A673 (cell line): ENCODE measurements at regions not wholly inside any gene's neighbourhood (a gene's known extent, or its start where the extent isn't known, plus 50 kb on each side); places are given as distances from the start of the nearest gene placed in this dataset.

Source experiments
- BruUV-seq: library from RNA; stranded (reverse); fragments of 400-500 nt; replicated peaks from 2 replicates; lab custom pipeline; 2021; lab: Mats Ljungman, UMichigan
- CTCF ChIA-PET: fragments of 300-600 bp; sonication (Branson Sonifier 250); formaldehyde crosslinking; loops from one replicate; lab custom pipeline; 2022; ENCODE audit warnings: antibody characterized with exemption; lab: Charles Lee
- POLR2A ChIA-PET: fragments of 300-600 bp; sonication (Branson Sonifier 250); formaldehyde crosslinking; loops from one replicate; lab custom pipeline; 2022; ENCODE audit warnings: antibody characterized with exemption; ENCODE audit not compliant: low non-redundant PET; lab: Charles Lee
- DNase-seq: peaks from one replicate; pipeline ENCODE4 v3.0.0-alpha.2; 2015; ENCODE audit warnings: low spot score
- H3K27ac ChIP-seq: fragments of 200-600 bp; sonication (generic); 2 replicates; pipeline ENCODE4 v1.5.1; 2016; ENCODE audit warnings: mixed run types, low read depth, mild to moderate bottlenecking, mixed read lengths, antibody characterized with exemption, low read length; ENCODE audit not compliant: poor library complexity, severe bottlenecking
- H3K27me3 ChIP-seq: fragments of 200-600 bp; sonication (generic); replicated peaks from 2 replicates; pipeline ENCODE4 v1.6.1; 2017; ENCODE audit warnings: mixed run types, low read depth, mild to moderate bottlenecking, mixed read lengths, antibody characterized with exemption, low read length; ENCODE audit not compliant: insufficient read depth, poor library complexity
- H3K36me3 ChIP-seq: fragments of 200-600 bp; sonication (generic); 2 replicates; pipeline ENCODE4 v1.6.1; 2016; ENCODE audit warnings: mixed run types, mild to moderate bottlenecking, mixed read lengths, antibody characterized with exemption, low read length; ENCODE audit not compliant: insufficient read depth, poor library complexity, severe bottlenecking
- H3K4me1 ChIP-seq: fragments of 200-600 bp; sonication (generic); 2 replicates; pipeline ENCODE4 v1.6.1; 2017; ENCODE audit warnings: mixed run types, mild to moderate bottlenecking, mixed read lengths, antibody characterized with exemption, low read length; ENCODE audit not compliant: insufficient read depth, poor library complexity, severe bottlenecking
- H3K4me3 ChIP-seq: fragments of 200-600 bp; sonication (generic); 2 replicates; pipeline ENCODE4 v1.5.1; 2016; ENCODE audit warnings: low read depth, mixed run types, mild to moderate bottlenecking, mixed read lengths, low read length; ENCODE audit not compliant: poor library complexity, severe bottlenecking
- H3K9me3 ChIP-seq: fragments of 200-600 bp; sonication (generic); 2 replicates; pipeline ENCODE4 v1.6.1; 2016; ENCODE audit warnings: mixed run types, low read depth, mild to moderate bottlenecking, mixed read lengths, antibody characterized with exemption, low read length; ENCODE audit not compliant: poor library complexity, severe bottlenecking
- EZH2 ChIP-seq: fragments of 200-600 bp; sonication (generic); IDR thresholded peaks from 2 replicates; pipeline ENCODE4 v1.6.1; 2017; ENCODE audit warnings: borderline replicate concordance, low read depth, mild to moderate bottlenecking, mixed read lengths, antibody characterized with exemption, low read length; ENCODE audit not compliant: poor library complexity, severe bottlenecking
- intact Hi-C: fragments of 100-400 bp; cut with micrococcal nuclease; formaldehyde crosslinking; loops from one replicate; pipeline ENCODE4 v1.10.0; 2022; ENCODE audit not compliant: unreplicated experiment
- TF ChIP-seq, protein P1 (sequence below): fragments of 300-800, 200-600 bp; sonication (generic); conservative IDR thresholded peaks from 2 replicates; pipeline ENCODE4 v1.5.1; 2017; ENCODE audit warnings: low read depth, mild to moderate bottlenecking, antibody characterized with exemption, low read length, moderate library complexity, mixed read lengths

DNA sequence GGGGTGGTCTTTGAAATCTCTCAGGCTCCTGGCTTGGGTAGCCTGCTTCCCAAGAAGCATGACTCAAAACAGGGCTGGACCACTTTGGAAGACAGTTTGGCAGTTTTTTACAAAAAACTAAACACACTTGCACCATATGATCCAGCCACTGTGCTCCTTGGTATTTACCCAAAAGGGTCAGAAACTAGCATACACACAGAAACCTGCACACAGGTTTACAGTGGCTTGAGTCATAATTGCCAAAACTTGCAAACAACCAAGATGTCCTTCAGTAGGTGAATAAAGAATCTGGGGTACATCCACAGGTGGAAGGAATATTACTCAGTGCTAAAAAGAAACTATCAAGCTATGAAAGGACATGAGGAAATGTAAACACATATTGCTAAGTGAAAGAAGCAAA is 323.2 kb upstream of the CDH5 start:
- no peak overlapping the region for H3K27ac ChIP-seq
- no TSS peak for BruUV-seq
- intact Hi-C loops, result no loop called here
- TF ChIP-seq EZH2, result no peak
- TF ChIP-seq, protein P1, sequence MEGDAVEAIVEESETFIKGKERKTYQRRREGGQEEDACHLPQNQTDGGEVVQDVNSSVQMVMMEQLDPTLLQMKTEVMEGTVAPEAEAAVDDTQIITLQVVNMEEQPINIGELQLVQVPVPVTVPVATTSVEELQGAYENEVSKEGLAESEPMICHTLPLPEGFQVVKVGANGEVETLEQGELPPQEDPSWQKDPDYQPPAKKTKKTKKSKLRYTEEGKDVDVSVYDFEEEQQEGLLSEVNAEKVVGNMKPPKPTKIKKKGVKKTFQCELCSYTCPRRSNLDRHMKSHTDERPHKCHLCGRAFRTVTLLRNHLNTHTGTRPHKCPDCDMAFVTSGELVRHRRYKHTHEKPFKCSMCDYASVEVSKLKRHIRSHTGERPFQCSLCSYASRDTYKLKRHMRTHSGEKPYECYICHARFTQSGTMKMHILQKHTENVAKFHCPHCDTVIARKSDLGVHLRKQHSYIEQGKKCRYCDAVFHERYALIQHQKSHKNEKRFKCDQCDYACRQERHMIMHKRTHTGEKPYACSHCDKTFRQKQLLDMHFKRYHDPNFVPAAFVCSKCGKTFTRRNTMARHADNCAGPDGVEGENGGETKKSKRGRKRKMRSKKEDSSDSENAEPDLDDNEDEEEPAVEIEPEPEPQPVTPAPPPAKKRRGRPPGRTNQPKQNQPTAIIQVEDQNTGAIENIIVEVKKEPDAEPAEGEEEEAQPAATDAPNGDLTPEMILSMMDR, result no peak
- no peaks in the 10 kb centered on the region for H3K4me1 ChIP-seq
- no peak overlapping the region for H3K4me3 ChIP-seq
- H3K9me3 ChIP-seq, result no peaks in the 10 kb centered on the region
- CTCF ChIA-PET, result no interaction called here
- POLR2A ChIA-PET, result no interaction called here
- H3K36me3 ChIP-seq, result no peaks in the 10 kb centered on the region
- DNase-seq, result no peak
- no peaks in the 10 kb centered on the region for H3K27me3 ChIP-seq

DNA sequence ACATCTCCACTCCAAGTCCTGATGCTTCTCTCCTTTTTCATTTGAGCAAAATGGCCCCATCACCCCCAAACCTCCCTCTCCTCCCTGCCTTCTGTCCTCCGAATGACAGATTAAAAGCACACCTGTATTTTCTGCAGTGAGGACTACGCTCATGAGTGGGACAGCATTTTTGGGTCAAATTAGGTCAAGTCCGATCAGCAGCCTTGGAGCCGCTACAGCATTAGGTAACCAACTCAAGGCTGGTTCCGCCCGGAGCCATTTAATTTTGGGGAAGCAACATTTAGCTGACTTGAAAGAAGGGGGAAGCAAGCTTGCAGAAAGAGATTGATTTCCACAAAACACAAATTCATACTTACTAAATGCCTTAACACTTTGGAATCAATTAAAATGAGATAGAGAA is 324.1 kb upstream of the CDH5 start:
- TF ChIP-seq EZH2, result no peak
- TF ChIP-seq, protein P1, result no peak
- POLR2A ChIA-PET, result no interaction called here
- no peak for DNase-seq
- intact Hi-C loops, result no loop called here
- BruUV-seq, result no TSS peak
- no peaks in the 10 kb centered on the region for H3K4me1 ChIP-seq
- CTCF ChIA-PET, result no interaction called here
- H3K27ac ChIP-seq, result no peak overlapping the region
- no peak overlapping the region for H3K4me3 ChIP-seq
- no peaks in the 10 kb centered on the region for H3K9me3 ChIP-seq
- H3K27me3 ChIP-seq, result no peaks in the 10 kb centered on the region
- no peaks in the 10 kb centered on the region for H3K36me3 ChIP-seq

GRCh38 chr16:66041907-66042306 is 324.6 kb upstream of the CDH5 start:
- no peaks in the 10 kb centered on the region for H3K36me3 ChIP-seq
- DNase-seq, result no peak
- H3K4me3 ChIP-seq, result no peak overlapping the region
- POLR2A ChIA-PET, result no interaction called here
- H3K27me3 ChIP-seq, result no peaks in the 10 kb centered on the region
- no peak overlapping the region for H3K27ac ChIP-seq
- H3K4me1 ChIP-seq, result no peaks in the 10 kb centered on the region
- CTCF ChIA-PET, result no interaction called here
- BruUV-seq, result no TSS peak
- TF ChIP-seq, protein P1, result no peak
- TF ChIP-seq EZH2, result no peak
- intact Hi-C loops, result no loop called here
- no peaks in the 10 kb centered on the region for H3K9me3 ChIP-seq
